ENCODE measurements at regions not wholly inside any gene's neighbourhood (a gene's known extent, or its start where the extent isn't known, plus 50 kb on each side); places are given as distances from the start of the nearest gene placed in this dataset.

- H3K4me1 ChIP-seq, result peaks cover 3% of the 10 kb centered on the region; the same call in 1 of the 2 replicates
- Mint-ChIP-seq H3K27ac (ENCODE audit: unreplicated experiment) (no peak overlapping the region), H3K27me3 (ENCODE audit: insufficient read depth, unreplicated experiment) (no peaks in the 10 kb centered on the region), H3K4me3 (ENCODE audit: unreplicated experiment) (no peak overlapping the region), H3K36me3 (ENCODE audit: insufficient read depth, unreplicated experiment) (no peaks in the 10 kb centered on the region), H3K4me1 (ENCODE audit: low read depth, unreplicated experiment) (peaks cover 5% of the 10 kb centered on the region), H3K9me3 (ENCODE audit: unreplicated experiment) (peaks cover 20% of the 10 kb centered on the region)
- TF ChIP-seq CTCF (IDR thresholded peaks at IDR 0.05; ENCODE audit: insufficient read depth in 1 of 2, low read depth in 1 of 2, low read length in 1 of 2, severe bottlenecking in 1 of 2, unreplicated experiment in 1 of 2), result no peak
- H3K9me3 ChIP-seq, result no peaks in the 10 kb centered on the region
- no peak overlapping the region for H3K4me3 ChIP-seq (ENCODE audit: low read depth, low read length)
- no TSS peak for BruUV-seq (replicated peaks)
- ChIA-PET CTCF (no interaction called here), POLR2A (no interaction called here)
- intact Hi-C loops (cut with micrococcal nuclease; ENCODE audit: unreplicated experiment), result no loop called here
- H3K36me3 ChIP-seq (ENCODE audit: control insufficient read depth, insufficient read depth, low read length), result no peaks in the 10 kb centered on the region
- DNase-seq, result no peak
- H3K27me3 ChIP-seq (replicated peaks; ENCODE audit: control insufficient read depth, insufficient read depth, low read length), result no peaks in the 10 kb centered on the region
These were observed 74.5 kb upstream of the IL2 start for GRCh38 chr4:122531038-122531437.

DNA sequence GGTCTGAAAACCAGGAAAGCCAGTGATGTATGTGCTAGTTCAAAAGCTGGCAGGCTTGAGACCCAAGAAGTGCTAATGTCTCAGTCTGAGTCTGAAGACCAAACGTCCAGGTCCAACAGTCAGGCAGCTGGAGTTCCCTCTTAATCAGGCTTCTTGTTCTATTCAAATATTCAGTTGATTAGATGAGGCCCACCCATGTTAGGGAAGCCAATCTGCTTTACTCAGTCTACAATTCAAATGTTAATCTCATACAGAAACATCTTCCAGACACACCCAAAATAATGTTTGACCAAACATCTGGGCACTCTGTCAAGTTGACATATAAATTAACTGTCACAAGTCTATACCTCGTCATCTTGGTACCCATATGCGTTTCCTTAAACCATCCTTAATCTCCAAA is 72.4 kb upstream of the IL2 start:
- CTCF ChIA-PET, result no interaction called here

DNA sequence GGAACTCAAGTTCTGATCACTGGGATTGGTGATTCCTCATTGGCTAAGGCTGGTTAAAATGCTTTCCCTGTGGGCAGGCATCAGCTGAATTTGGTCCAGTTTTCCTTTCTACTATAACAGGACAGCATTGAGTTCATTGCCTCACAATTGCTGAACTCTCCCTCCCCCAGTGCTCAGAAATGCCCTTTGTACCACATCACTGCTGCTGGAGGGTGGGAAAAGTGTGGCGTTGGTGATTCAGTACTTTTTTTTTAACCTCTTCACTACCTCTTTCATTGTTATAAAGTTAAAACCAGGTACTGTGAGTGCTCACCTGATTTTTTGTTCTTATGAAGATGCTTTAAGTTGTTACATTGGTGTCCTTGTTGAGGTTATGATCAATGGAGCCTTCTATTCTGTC is 69.3 kb upstream of the IL2 start:
- intact Hi-C loops (cut with micrococcal nuclease; ENCODE audit: unreplicated experiment), result no loop called here
- H3K4me1 Mint-ChIP-seq (ENCODE audit: low read depth, unreplicated experiment), result no peaks in the 10 kb centered on the region
- H3K9me3 Mint-ChIP-seq (ENCODE audit: unreplicated experiment), result peaks cover 25% of the 10 kb centered on the region
- no peaks in the 10 kb centered on the region for H3K36me3 ChIP-seq (ENCODE audit: control insufficient read depth, insufficient read depth, low read length)
- no peaks in the 10 kb centered on the region for H3K27me3 ChIP-seq (replicated peaks; ENCODE audit: control insufficient read depth, insufficient read depth, low read length)
- ChIA-PET POLR2A (no interaction called here), CTCF (no interaction called here)
- peak; percentile 27 to 43 for DNase-seq
- peaks cover 8% of the 10 kb centered on the region; the same call in 1 of the 2 replicates for H3K9me3 ChIP-seq
- no peak for TF ChIP-seq CTCF (IDR thresholded peaks at IDR 0.05; ENCODE audit: insufficient read depth in 1 of 2, low read depth in 1 of 2, low read length in 1 of 2, severe bottlenecking in 1 of 2, unreplicated experiment in 1 of 2)
- no peak overlapping the region for H3K4me3 Mint-ChIP-seq (ENCODE audit: unreplicated experiment)
- no TSS peak for BruUV-seq (replicated peaks)
- no peaks in the 10 kb centered on the region for H3K27me3 Mint-ChIP-seq (ENCODE audit: insufficient read depth, unreplicated experiment)
- no peaks in the 10 kb centered on the region for H3K36me3 Mint-ChIP-seq (ENCODE audit: insufficient read depth, unreplicated experiment)
- peaks cover 10% of the 10 kb centered on the region for H3K4me1 ChIP-seq
- no peak overlapping the region for H3K27ac Mint-ChIP-seq (ENCODE audit: unreplicated experiment)
- H3K4me3 ChIP-seq (ENCODE audit: low read depth, low read length), result no peak overlapping the region

More for the DNA sequence above, 72.4 kb upstream of the IL2 start:
- no peaks in the 10 kb centered on the region for H3K9me3 ChIP-seq
- Mint-ChIP-seq H3K4me1 (ENCODE audit: low read depth, unreplicated experiment) (no peaks in the 10 kb centered on the region), H3K27ac (ENCODE audit: unreplicated experiment) (no peak overlapping the region), H3K4me3 (ENCODE audit: unreplicated experiment) (no peak overlapping the region), H3K27me3 (ENCODE audit: insufficient read depth, unreplicated experiment) (no peaks in the 10 kb centered on the region), H3K36me3 (ENCODE audit: insufficient read depth, unreplicated experiment) (no peaks in the 10 kb centered on the region), H3K9me3 (ENCODE audit: unreplicated experiment) (peaks cover 13% of the 10 kb centered on the region)
- no peak for DNase-seq
- intact Hi-C loops (cut with micrococcal nuclease; ENCODE audit: unreplicated experiment), result no loop called here
- peaks cover 10% of the 10 kb centered on the region for H3K4me1 ChIP-seq
- POLR2A ChIA-PET, result no interaction called here
- H3K4me3 ChIP-seq (ENCODE audit: low read depth, low read length), result no peak overlapping the region
- BruUV-seq (replicated peaks), result no TSS peak
- no peaks in the 10 kb centered on the region for H3K27me3 ChIP-seq (replicated peaks; ENCODE audit: control insufficient read depth, insufficient read depth, low read length)
- no peak for TF ChIP-seq CTCF (IDR thresholded peaks at IDR 0.05; ENCODE audit: insufficient read depth in 1 of 2, low read depth in 1 of 2, low read length in 1 of 2, severe bottlenecking in 1 of 2, unreplicated experiment in 1 of 2)
- H3K36me3 ChIP-seq (ENCODE audit: control insufficient read depth, insufficient read depth, low read length), result no peaks in the 10 kb centered on the region

Data from Caco-2 (cell line).